H9 (cell line): ENCODE measurements at regions not wholly inside any gene's neighbourhood (a gene's known extent, or its start where the extent isn't known, plus 50 kb on each side); places are given as distances from the start of the nearest gene placed in this dataset.

Source experiments
- DNase-seq: peaks from one replicate; pipeline ENCODE4 v3.0.0-alpha.2; 2017
- H2AFZ ChIP-seq: one replicate; pipeline ENCODE4 v1.6.1; 2013; ENCODE audit warnings: mild to moderate bottlenecking, low read length, control low read depth, moderate library complexity
- H2AK5ac ChIP-seq: 2 replicates; pipeline ENCODE4 v1.6.1; 2013; ENCODE audit warnings: low read length, control low read depth, mixed read lengths; ENCODE audit not compliant: insufficient read length
- H2BK120ac ChIP-seq: one replicate; pipeline ENCODE4 v1.6.1; 2013; ENCODE audit warnings: low read depth, mild to moderate bottlenecking, low read length, control low read depth, inconsistent platforms; ENCODE audit not compliant: poor library complexity, severe bottlenecking
- H2BK12ac ChIP-seq: 2 replicates; pipeline ENCODE4 v1.6.1; 2013; ENCODE audit warnings: low read length, control low read depth, mixed read lengths, low read depth; ENCODE audit not compliant: insufficient read length
- H2BK15ac ChIP-seq: 2 replicates; pipeline ENCODE4 v1.6.1; 2013; ENCODE audit warnings: low read depth, low read length, control low read depth
- H2BK20ac ChIP-seq: one replicate; pipeline ENCODE4 v1.6.1; 2013; ENCODE audit warnings: low read depth, mild to moderate bottlenecking, low read length, control low read depth, inconsistent platforms; ENCODE audit not compliant: poor library complexity, severe bottlenecking
- H2BK5ac ChIP-seq: 2 replicates; pipeline ENCODE4 v1.6.1; 2013; ENCODE audit warnings: low read length, control low read depth, mixed read lengths; ENCODE audit not compliant: insufficient read length
- H3K14ac ChIP-seq: 2 replicates; pipeline ENCODE4 v1.6.1; 2013; ENCODE audit warnings: low read length, control low read depth; ENCODE audit not compliant: insufficient read depth
- H3K18ac ChIP-seq: 2 replicates; pipeline ENCODE4 v1.6.1; 2013; ENCODE audit warnings: low read depth, mild to moderate bottlenecking, mixed read lengths, low read length, control low read depth; ENCODE audit not compliant: insufficient read length
- H3K23ac ChIP-seq: 2 replicates; pipeline ENCODE4 v1.6.1; 2013; ENCODE audit warnings: low read length, control low read depth, mixed read lengths, low read depth; ENCODE audit not compliant: insufficient read length
- H3K23me2 ChIP-seq: 2 replicates; pipeline ENCODE4 v1.6.1; 2013; ENCODE audit warnings: low read depth, mild to moderate bottlenecking, mixed read lengths, low read length, control low read depth; ENCODE audit not compliant: insufficient read length, poor library complexity, severe bottlenecking
- H3K27ac ChIP-seq: 2 replicates; pipeline ENCODE4 v1.5.1; 2013; ENCODE audit warnings: low read length, control low read depth, mixed read lengths, low read depth; ENCODE audit not compliant: insufficient read length
- H3K27me3 ChIP-seq: 2 replicates; pipeline ENCODE4 v1.6.1; 2013; ENCODE audit warnings: low read length, control low read depth, inconsistent platforms; ENCODE audit not compliant: insufficient read depth
- H3K4ac ChIP-seq: 2 replicates; pipeline ENCODE4 v1.6.1; 2013; ENCODE audit warnings: low read depth, mild to moderate bottlenecking, control low read depth, inconsistent platforms, low read length, moderate library complexity
- H3K4me1 ChIP-seq: 2 replicates; pipeline ENCODE4 v1.6.1; 2013; ENCODE audit warnings: low read length, control low read depth, inconsistent platforms; ENCODE audit not compliant: insufficient read depth
- H3K4me2 ChIP-seq: 2 replicates; pipeline ENCODE4 v1.6.1; 2013; ENCODE audit warnings: low read length, control low read depth, mixed read lengths; ENCODE audit not compliant: insufficient read length, insufficient read depth
- H3K56ac ChIP-seq: 2 replicates; pipeline ENCODE4 v1.6.1; 2013; ENCODE audit warnings: low read depth, mild to moderate bottlenecking, mixed read lengths, low read length, control low read depth; ENCODE audit not compliant: insufficient read length
- H3K79me1 ChIP-seq: 2 replicates; pipeline ENCODE4 v1.6.1; 2013; ENCODE audit warnings: low read depth, mild to moderate bottlenecking, moderate library complexity, low read length, control low read depth, inconsistent platforms; ENCODE audit not compliant: insufficient read depth, poor library complexity, severe bottlenecking
- H3K79me2 ChIP-seq: 2 replicates; pipeline ENCODE4 v1.6.1; 2013; ENCODE audit warnings: low read length, control low read depth, inconsistent platforms; ENCODE audit not compliant: insufficient read depth
- H3K9ac ChIP-seq: 2 replicates; pipeline ENCODE4 v1.6.1; 2013; ENCODE audit warnings: low read length, control low read depth, mixed read lengths; ENCODE audit not compliant: insufficient read length; ENCODE audit errors: extremely low read depth
- H3K9me3 ChIP-seq: one replicate; pipeline ENCODE4 v1.6.1; 2013; ENCODE audit warnings: low read depth, low read length, inconsistent platforms; ENCODE audit not compliant: control insufficient read depth
- H3T11ph ChIP-seq: one replicate; pipeline ENCODE4 v1.6.1; 2013; ENCODE audit warnings: mild to moderate bottlenecking, low read length, control low read depth, inconsistent platforms
- H4K20me1 ChIP-seq: one replicate; pipeline ENCODE4 v1.6.1; 2013; ENCODE audit not compliant: control insufficient read depth, insufficient read length, insufficient read depth
- H4K5ac ChIP-seq: 2 replicates; pipeline ENCODE4 v1.6.1; 2013; ENCODE audit warnings: low read depth, mild to moderate bottlenecking, mixed read lengths, low read length, control low read depth; ENCODE audit not compliant: insufficient read length
- H4K8ac ChIP-seq: replicated peaks from 2 replicates; pipeline ENCODE4 v1.6.1; 2013; ENCODE audit warnings: low read length, control low read depth, mixed read lengths, low read depth; ENCODE audit not compliant: insufficient read length
- H4K91ac ChIP-seq: 2 replicates; pipeline ENCODE4 v1.6.1; 2013; ENCODE audit warnings: low read depth, mild to moderate bottlenecking, moderate library complexity, mixed read lengths, low read length, control low read depth; ENCODE audit not compliant: insufficient read length
- H3K27ac Mint-ChIP-seq, 3 experiments: 2 replicates in 2 of 3; 3 replicates in 1 of 3; pipeline ENCODE4 v1.8.0; 2020 to 2021; ENCODE audit warnings: mixed read lengths in 3 of 3, mild to moderate bottlenecking in 1 of 3, moderate library complexity in 1 of 3
- H3K27me3 Mint-ChIP-seq: 2 replicates; pipeline ENCODE4 v1.8.0; 2021; ENCODE audit warnings: low read depth, mild to moderate bottlenecking, moderate library complexity, mixed read lengths
- H3K36me3 Mint-ChIP-seq, 3 experiments: 2 replicates in 2 of 3; 3 replicates in 1 of 3; pipeline ENCODE4 v1.8.0; 2020 to 2021; ENCODE audit warnings: low read depth in 3 of 3, mixed read lengths in 3 of 3; ENCODE audit not compliant: insufficient read depth in 1 of 3
- H3K4me1 Mint-ChIP-seq, 2 experiments: 2 replicates each; pipeline ENCODE4 v1.8.0; 2020; ENCODE audit warnings: mixed read lengths in 2 of 2
- H3K4me3 Mint-ChIP-seq, 2 experiments: 2 replicates in 1 of 2; 3 replicates in 1 of 2; pipeline ENCODE4 v1.8.0; 2020 to 2021; ENCODE audit warnings: mild to moderate bottlenecking in 2 of 2, mixed read lengths in 2 of 2, moderate library complexity in 1 of 2
- H3K9me3 Mint-ChIP-seq, 2 experiments: 2 replicates in 1 of 2; 3 replicates in 1 of 2; pipeline ENCODE4 v1.8.0; 2020; ENCODE audit warnings: mild to moderate bottlenecking in 2 of 2, mixed read lengths in 2 of 2, moderate library complexity in 1 of 2
- CTCF ChIP-seq: fragments of 200-600 bp; sonication (generic); conservative IDR thresholded peaks from 3 replicates; pipeline ENCODE4 v1.8.0; 2021; ENCODE audit warnings: antibody characterized with exemption, mild to moderate bottlenecking
- WGBS: extraction: QIAGEN DNeasy Blood & Tissue Kit; methylation state at CpG from one replicate; pipeline ENCODE4 v1.1.7; 2013; ENCODE audit warnings: missing lambda C conversion rate, low lambda C conversion rate, mixed read lengths; ENCODE audit not compliant: insufficient read length; ENCODE audit errors: extremely low coverage; 5-methylcytosine and 5-hydroxymethylcytosine counted together

- WGBS = no CpG with 5 or more reads among the region's 3 CpGs
- Histone ChIP-seq H2BK120ac (no peak overlapping the region), H3K9ac (no peak overlapping the region), H3K23ac (no peak overlapping the region), H4K5ac (no peak overlapping the region), H3K23me2 (no peaks in the 10 kb centered on the region), H2BK12ac (no peak overlapping the region), H4K8ac (no peak overlapping the region), H2AK5ac (no peak overlapping the region), H3K18ac (no peak overlapping the region), H3K79me1 (no peaks in the 10 kb centered on the region), H2BK20ac (no peak overlapping the region), H3K4me1 (no peaks in the 10 kb centered on the region), H3K9me3 (no peaks in the 10 kb centered on the region), H3T11ph (no peak overlapping the region), H3K56ac (no peak overlapping the region), H2BK5ac (no peak overlapping the region), H3K4me2 (no peak overlapping the region), H4K91ac (no peak overlapping the region), H3K27ac (no peak overlapping the region), H3K14ac (no peak overlapping the region), H3K79me2 (no peaks in the 10 kb centered on the region), H4K20me1 (no peaks in the 10 kb centered on the region), H3K4ac (no peak overlapping the region), H2AFZ (no peak overlapping the region), H3K27me3 (no peaks in the 10 kb centered on the region), H2BK15ac (no peak overlapping the region)
- Mint-ChIP-seq H3K27ac (no peak overlapping the region; a peak in 1 of 7 replicates), H3K27me3 (no peaks in the 10 kb centered on the region), H3K4me3 (no peak overlapping the region), H3K4me1 (peaks cover 2% of the 10 kb centered on the region in 2 experiments; a peak in 3 of 4 replicates), H3K9me3 (no peaks in the 10 kb centered on the region), H3K36me3 (no peaks in the 10 kb centered on the region)
- TF ChIP-seq CTCF = no peak
- no peak for DNase-seq
Measured at GRCh38 chr5:156188016-156188415, 138.9 kb upstream of the SGCD start.
